GM12878 (cell line): ENCODE measurements at regions not wholly inside any gene's neighbourhood (a gene's known extent, or its start where the extent isn't known, plus 50 kb on each side); places are given as distances from the start of the nearest gene placed in this dataset.

Source experiments
- EGR1 ChIP-seq, 2 experiments: IDR thresholded peaks; 1 replicate in 1 of 2; 2 replicates in 1 of 2; pipeline ENCODE4 v1.6.1; 2011 to 2012; ENCODE audit warnings: low read depth in 2 of 2, low read length in 2 of 2, borderline replicate concordance in 1 of 2, mild to moderate bottlenecking in 1 of 2, moderate library complexity in 1 of 2
- FOS ChIP-seq: IDR thresholded peaks from 3 replicates; pipeline ENCODE4 v1.6.1; 2011; ENCODE audit warnings: borderline replicate concordance; ENCODE audit not compliant: insufficient read length; ENCODE audit errors: extremely low read depth
- PML ChIP-seq: IDR thresholded peaks from 2 replicates; pipeline ENCODE4 v1.6.1; 2012; ENCODE audit warnings: low read length, inconsistent platforms
- TAF1 ChIP-seq: IDR thresholded peaks from 2 replicates; pipeline ENCODE4 v1.6.1; 2011; ENCODE audit warnings: mild to moderate bottlenecking, low read depth, low read length, borderline replicate concordance
- ZNF217 ChIP-seq: fragments of 450-650 bp; IDR thresholded peaks from 2 replicates; pipeline ENCODE4 v1.6.1; 2017; ENCODE audit warnings: antibody characterized with exemption, mild to moderate bottlenecking
- TF ChIP-seq, protein P1 (sequence below), 3 experiments: IDR thresholded peaks in 2 of 3; conservative IDR thresholded peaks in 1 of 3; 2 replicates each; pipeline ENCODE4 v1.5.1; 2011; ENCODE audit warnings: low read depth in 3 of 3, low read length in 3 of 3, mild to moderate bottlenecking in 3 of 3, control low read depth in 2 of 3, moderate library complexity in 2 of 3, inconsistent platforms in 1 of 3, mixed read lengths in 1 of 3; ENCODE audit not compliant: control insufficient read depth in 2 of 3, insufficient read depth in 1 of 3; ENCODE audit errors: extremely low read depth in 1 of 3

DNA sequence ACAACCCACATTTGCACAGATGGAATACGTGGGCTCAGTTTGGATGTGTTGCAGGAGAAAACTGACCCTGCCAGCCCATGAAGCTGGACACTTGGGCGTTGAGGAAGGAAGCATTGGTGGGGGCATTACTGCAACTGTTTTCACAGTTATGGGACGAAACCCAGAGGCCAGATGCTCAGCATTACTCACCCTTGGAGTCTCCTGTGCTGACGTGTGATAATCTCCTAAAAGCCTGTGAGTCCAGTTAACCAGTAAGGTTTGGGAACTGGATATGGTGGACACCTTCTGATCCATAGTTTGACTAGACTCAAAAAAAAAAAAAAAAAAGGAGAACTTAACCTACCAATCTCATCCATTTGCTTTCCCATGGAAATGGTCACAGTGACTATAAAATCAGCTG lies 52.8 kb upstream of the EGLN3 start:
- TF ChIP-seq, protein P1, sequence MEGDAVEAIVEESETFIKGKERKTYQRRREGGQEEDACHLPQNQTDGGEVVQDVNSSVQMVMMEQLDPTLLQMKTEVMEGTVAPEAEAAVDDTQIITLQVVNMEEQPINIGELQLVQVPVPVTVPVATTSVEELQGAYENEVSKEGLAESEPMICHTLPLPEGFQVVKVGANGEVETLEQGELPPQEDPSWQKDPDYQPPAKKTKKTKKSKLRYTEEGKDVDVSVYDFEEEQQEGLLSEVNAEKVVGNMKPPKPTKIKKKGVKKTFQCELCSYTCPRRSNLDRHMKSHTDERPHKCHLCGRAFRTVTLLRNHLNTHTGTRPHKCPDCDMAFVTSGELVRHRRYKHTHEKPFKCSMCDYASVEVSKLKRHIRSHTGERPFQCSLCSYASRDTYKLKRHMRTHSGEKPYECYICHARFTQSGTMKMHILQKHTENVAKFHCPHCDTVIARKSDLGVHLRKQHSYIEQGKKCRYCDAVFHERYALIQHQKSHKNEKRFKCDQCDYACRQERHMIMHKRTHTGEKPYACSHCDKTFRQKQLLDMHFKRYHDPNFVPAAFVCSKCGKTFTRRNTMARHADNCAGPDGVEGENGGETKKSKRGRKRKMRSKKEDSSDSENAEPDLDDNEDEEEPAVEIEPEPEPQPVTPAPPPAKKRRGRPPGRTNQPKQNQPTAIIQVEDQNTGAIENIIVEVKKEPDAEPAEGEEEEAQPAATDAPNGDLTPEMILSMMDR (IDR thresholded peaks at IDR 0.05 in 2 of 3, conservative IDR thresholded peaks at IDR 0.05 in 1 of 3; ENCODE audit: control insufficient read depth in 2 of 3, extremely low read depth in 1 of 3, insufficient read depth in 1 of 3, low read depth in 3 of 3, low read length in 3 of 3) = no peak
- TF ChIP-seq EGR1 (IDR thresholded peaks at IDR 0.05; ENCODE audit: borderline replicate concordance in 1 of 2, low read depth in 2 of 2, low read length in 2 of 2) (no peak), FOS (no peak), TAF1 (no peak), ZNF217 (no peak), PML (no peak)
